Tibial artery (tissue), 4 donors: ENCODE measurements at regions not wholly inside any gene's neighbourhood (a gene's known extent, or its start where the extent isn't known, plus 50 kb on each side); places are given as distances from the start of the nearest gene placed in this dataset.
"Not testable (repeated sequence)": the region's sequence is repeated elsewhere in the genome, so short reads cannot be mapped to it uniquely, and the experiment has no call there.

Source experiments
- DNase-seq, 2 donors: peaks; one replicate each; pipeline ENCODE4 v3.0.0-alpha.2; 2019
- H3K27ac ChIP-seq, 2 donors: fragments of 200-600 bp; sonication (generic) in 1 of 2; 1 replicate in 1 of 2; 2 replicates in 1 of 2; pipeline ENCODE4 v1.5.1; 2018 to 2019; ENCODE audit warnings: mild to moderate bottlenecking in 1 of 2
- H3K27me3 ChIP-seq, 2 donors: fragments of 200-600 bp; sonication (generic) in 1 of 2; one replicate each; pipeline versions ENCODE4 v1.5.1 to v1.6.0; 2016 to 2019
- H3K36me3 ChIP-seq, 3 donors: fragments of 200-600 bp; sonication (generic) in 2 of 3; one replicate each; pipeline ENCODE4 v1.5.1; 2016 to 2019; ENCODE audit warnings: mild to moderate bottlenecking in 2 of 3
- H3K4me1 ChIP-seq, 4 donors: fragments of 200-600 bp; sonication (generic) in 2 of 4; 1 replicate in 3 of 4; 2 replicates in 1 of 4; pipeline ENCODE4 v1.5.1; 2016 to 2019
- H3K4me3 ChIP-seq, 2 donors: fragments of 200-600 bp; sonication (generic) in 1 of 2; 1 replicate in 1 of 2; 2 replicates in 1 of 2; pipeline ENCODE4 v1.5.1; 2018 to 2019; ENCODE audit warnings: mild to moderate bottlenecking in 2 of 2
- H3K9me3 ChIP-seq, 3 donors: fragments of 200-600 bp; sonication (generic) in 1 of 3; one replicate each; pipeline ENCODE4 v1.5.1; 2016 to 2019
- intact Hi-C: fragments of 100-400 bp; cut with DNase I; formaldehyde crosslinking; loops from one replicate; pipeline ENCODE4 v1.15.0; 2023; ENCODE audit warnings: low total_unique reads
- TF ChIP-seq, protein P1 (sequence below), 2 experiments: fragments of 200-600 bp in 1 of 2; fragments of 450-650 bp in 1 of 2; IDR thresholded peaks; one replicate each; pipeline ENCODE4 v1.5.1; 2017 to 2019; ENCODE audit warnings: antibody characterized with exemption in 2 of 2, mild to moderate bottlenecking in 1 of 2, moderate library complexity in 1 of 2

GRCh38 chr12:67068204-67068731, 200.9 kb upstream of the CAND1 start:
- TF ChIP-seq, protein P1, sequence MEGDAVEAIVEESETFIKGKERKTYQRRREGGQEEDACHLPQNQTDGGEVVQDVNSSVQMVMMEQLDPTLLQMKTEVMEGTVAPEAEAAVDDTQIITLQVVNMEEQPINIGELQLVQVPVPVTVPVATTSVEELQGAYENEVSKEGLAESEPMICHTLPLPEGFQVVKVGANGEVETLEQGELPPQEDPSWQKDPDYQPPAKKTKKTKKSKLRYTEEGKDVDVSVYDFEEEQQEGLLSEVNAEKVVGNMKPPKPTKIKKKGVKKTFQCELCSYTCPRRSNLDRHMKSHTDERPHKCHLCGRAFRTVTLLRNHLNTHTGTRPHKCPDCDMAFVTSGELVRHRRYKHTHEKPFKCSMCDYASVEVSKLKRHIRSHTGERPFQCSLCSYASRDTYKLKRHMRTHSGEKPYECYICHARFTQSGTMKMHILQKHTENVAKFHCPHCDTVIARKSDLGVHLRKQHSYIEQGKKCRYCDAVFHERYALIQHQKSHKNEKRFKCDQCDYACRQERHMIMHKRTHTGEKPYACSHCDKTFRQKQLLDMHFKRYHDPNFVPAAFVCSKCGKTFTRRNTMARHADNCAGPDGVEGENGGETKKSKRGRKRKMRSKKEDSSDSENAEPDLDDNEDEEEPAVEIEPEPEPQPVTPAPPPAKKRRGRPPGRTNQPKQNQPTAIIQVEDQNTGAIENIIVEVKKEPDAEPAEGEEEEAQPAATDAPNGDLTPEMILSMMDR (IDR thresholded peaks at IDR 0.05) = no peak
- peaks cover 0 to 26% of the 10 kb centered on the region in 2 donors for H3K27me3 ChIP-seq
- no peaks in the 10 kb centered on the region for H3K9me3 ChIP-seq
- intact Hi-C loops = no loop called here
- H3K27ac ChIP-seq = no peak overlapping the region
- H3K36me3 ChIP-seq = no peaks in the 10 kb centered on the region
- H3K4me3 ChIP-seq = peak overlapping the region; percentile 49 to 68
- no peak for DNase-seq
- H3K4me1 ChIP-seq = peaks cover 0 to 21% (median 10%) of the 10 kb centered on the region in 4 donors

GRCh38 chr12:67068761-67069450, 200.3 kb upstream of the CAND1 start:
- Histone ChIP-seq H3K36me3 (no peaks in the 10 kb centered on the region), H3K4me3 (peak overlapping the region; percentile 49 to 68), H3K27ac (no peak overlapping the region), H3K27me3 (peaks cover 0 to 26% of the 10 kb centered on the region in 2 donors), H3K4me1 (peaks cover 0 to 21% (median 10%) of the 10 kb centered on the region in 4 donors), H3K9me3 (no peaks in the 10 kb centered on the region)
- intact Hi-C loops = no loop called here
- DNase-seq = no peak
- TF ChIP-seq, protein P1 (IDR thresholded peaks at IDR 0.05) = no peak

- peaks cover 0 to 21% (median 10%) of the 10 kb centered on the region in 4 donors for H3K4me1 ChIP-seq
- TF ChIP-seq, protein P1 (IDR thresholded peaks at IDR 0.05) = no peak
- peak in 1 of 2 donors; percentile 66 for DNase-seq
- intact Hi-C loops = no loop called here
- no peaks in the 10 kb centered on the region for H3K36me3 ChIP-seq
- peak overlapping the region; percentile 49 to 68 for H3K4me3 ChIP-seq
- H3K27me3 ChIP-seq = peaks cover 0 to 24% of the 10 kb centered on the region in 2 donors
- no peaks in the 10 kb centered on the region for H3K9me3 ChIP-seq
- no peak overlapping the region for H3K27ac ChIP-seq
These were observed 199.5 kb upstream of the CAND1 start for GRCh38 chr12:67069451-67070306.

DNA sequence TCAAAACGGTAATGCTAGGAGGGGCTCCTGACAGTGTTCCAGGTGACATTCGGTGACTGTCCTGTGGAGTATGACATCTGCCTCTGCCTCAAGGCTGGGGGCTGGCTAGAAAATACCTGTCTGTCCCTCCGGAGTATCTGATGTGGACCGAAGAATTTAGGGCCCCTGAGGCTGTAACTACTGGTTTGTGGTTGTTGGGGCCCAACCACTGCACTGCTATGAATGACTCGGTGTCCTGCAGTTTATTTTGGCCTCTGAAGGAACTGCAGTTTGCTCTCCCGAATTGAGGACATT, 198.9 kb upstream of the CAND1 start:
- H3K9me3 ChIP-seq = no peaks in the 10 kb centered on the region
- no peak overlapping the region for H3K27ac ChIP-seq
- H3K4me3 ChIP-seq = no peak overlapping the region
- no peak for DNase-seq
- peaks cover 0 to 21% (median 10%) of the 10 kb centered on the region in 4 donors for H3K4me1 ChIP-seq
- TF ChIP-seq, protein P1 (IDR thresholded peaks at IDR 0.05) = no peak
- no peaks in the 10 kb centered on the region for H3K36me3 ChIP-seq
- peaks cover 0 to 24% of the 10 kb centered on the region in 2 donors for H3K27me3 ChIP-seq
- intact Hi-C loops = no loop called here

- Histone ChIP-seq H3K4me1 (peaks cover 0 to 21% (median 10%) of the 10 kb centered on the region in 4 donors), H3K4me3 (no peak overlapping the region), H3K9me3 (no peaks in the 10 kb centered on the region), H3K36me3 (no peaks in the 10 kb centered on the region), H3K27me3 (peaks cover 0 to 24% of the 10 kb centered on the region in 2 donors), H3K27ac (no peak overlapping the region)
- intact Hi-C loops = no loop called here
- no peak for DNase-seq
- TF ChIP-seq, protein P1 (IDR thresholded peaks at IDR 0.05) = no peak
These were observed 198.6 kb upstream of the CAND1 start for GRCh38 chr12:67070604-67071003.

DNA sequence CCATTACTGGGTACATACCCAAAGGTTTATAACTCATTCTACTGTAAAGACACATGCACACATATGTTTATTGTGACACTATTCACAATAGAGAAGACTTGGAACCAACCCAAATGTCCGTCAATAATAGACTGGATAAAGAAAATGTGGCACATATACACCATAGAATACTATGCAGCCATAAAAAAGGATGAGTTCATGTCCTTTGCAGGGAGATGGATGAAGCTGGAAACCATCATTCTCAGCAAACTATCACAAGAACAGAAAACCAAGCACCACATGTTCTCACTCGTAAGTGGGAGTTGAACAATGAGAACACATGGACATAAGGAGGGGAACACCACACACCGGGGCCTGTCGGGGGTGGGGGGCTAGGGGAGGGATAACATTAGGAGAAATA, 196.9 kb upstream of the CAND1 start:
- H3K27ac ChIP-seq, H3K36me3 ChIP-seq, intact Hi-C loops, DNase-seq, H3K9me3 ChIP-seq, H3K4me3 ChIP-seq: not testable (repeated sequence)
- H3K4me1 ChIP-seq = peaks cover 0 to 21% (median 10%) of the 10 kb centered on the region in 4 donors
- peaks cover 0 to 16% of the 10 kb centered on the region in 2 donors for H3K27me3 ChIP-seq
